ENCODE measurements at regions not wholly inside any gene's neighbourhood (a gene's known extent, or its start where the extent isn't known, plus 50 kb on each side); places are given as distances from the start of the nearest gene placed in this dataset.

DNA sequence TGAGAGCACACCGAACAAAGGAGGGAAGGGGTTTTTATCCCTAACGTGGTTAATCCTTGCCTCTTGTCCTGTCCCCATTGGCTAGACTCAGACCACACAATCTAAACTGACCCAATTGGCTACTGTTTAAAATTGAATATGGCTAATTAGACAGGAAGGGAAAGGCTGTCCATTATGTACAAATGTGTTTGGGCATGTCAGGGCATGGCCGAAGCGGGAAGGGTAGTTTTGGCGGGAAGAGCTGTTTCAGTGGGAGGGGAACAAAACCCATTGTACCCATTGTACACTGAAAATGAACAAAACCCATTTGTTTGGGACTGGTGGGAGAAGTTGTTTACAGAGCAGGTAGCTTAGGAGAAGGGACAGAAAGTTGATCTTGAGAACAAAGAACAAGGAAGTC is 330.9 kb upstream of the POU1F1 start:
- Histone ChIP-seq H3K27me3 (no peaks in the 10 kb centered on the region), H3K27ac (no peak overlapping the region), H3K4me3 (no peak overlapping the region), H3K36me3 (no peaks in the 10 kb centered on the region), H3K4me1 (no peaks in the 10 kb centered on the region), H3K9me3 (no peaks in the 10 kb centered on the region)
- intact Hi-C loops (cut with DNase I) = no loop called here
- no peak for TF ChIP-seq CTCF (IDR thresholded peaks at IDR 0.05)
- no peak for DNase-seq (ENCODE audit: low spot score in 2 of 2)

DNA sequence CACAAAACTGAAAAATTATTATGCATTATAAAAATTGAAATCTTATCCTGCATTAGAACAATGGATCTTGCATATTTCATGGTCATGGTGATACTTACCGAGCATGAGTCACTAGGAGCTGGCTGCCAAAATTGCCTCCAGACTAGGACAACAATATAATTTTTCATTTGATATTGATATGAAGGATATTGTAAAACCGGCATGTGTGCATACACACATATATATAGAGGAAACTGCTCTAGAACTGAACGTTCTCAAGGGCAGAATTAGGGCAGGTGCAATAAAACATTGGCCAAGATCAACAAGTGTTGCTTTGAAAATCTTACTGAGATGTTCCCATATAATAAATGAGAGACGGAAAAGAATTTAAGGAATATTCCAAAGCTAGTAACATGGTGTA is 319.4 kb upstream of the POU1F1 start:
- Histone ChIP-seq H3K27ac (no peak overlapping the region), H3K4me3 (no peak overlapping the region), H3K4me1 (no peaks in the 10 kb centered on the region), H3K27me3 (no peaks in the 10 kb centered on the region), H3K9me3 (peaks cover 0 to 5% of the 10 kb centered on the region in 2 donors), H3K36me3 (no peaks in the 10 kb centered on the region)
- intact Hi-C loops (cut with DNase I) = no loop called here
- TF ChIP-seq CTCF (IDR thresholded peaks at IDR 0.05) = no peak
- no peak for DNase-seq (ENCODE audit: low spot score in 2 of 2)

DNA sequence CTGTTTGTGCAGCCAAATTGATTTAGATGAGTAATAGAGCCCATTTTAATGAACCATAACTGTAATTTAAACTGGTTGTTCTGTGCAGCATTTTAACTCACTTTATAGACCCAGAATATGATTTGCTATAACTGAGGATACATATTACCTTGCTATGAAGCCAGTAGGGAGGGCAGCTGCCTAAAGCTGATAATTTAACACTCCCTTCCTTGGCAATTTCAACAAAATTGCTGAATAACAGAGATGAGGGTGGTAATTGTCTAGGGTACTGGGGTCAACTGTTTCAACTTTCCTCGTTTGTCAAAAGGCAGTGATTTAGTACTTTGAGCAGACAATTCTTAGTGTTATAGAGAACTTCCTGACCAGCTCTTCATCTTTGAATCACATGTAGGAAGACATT is 304.9 kb upstream of the POU1F1 start:
- no peaks in the 10 kb centered on the region for H3K36me3 ChIP-seq
- no peaks in the 10 kb centered on the region for H3K27me3 ChIP-seq
- no peak overlapping the region for H3K27ac ChIP-seq
- no peak for TF ChIP-seq CTCF (IDR thresholded peaks at IDR 0.05)
- no peaks in the 10 kb centered on the region for H3K9me3 ChIP-seq
- no peaks in the 10 kb centered on the region for H3K4me1 ChIP-seq
- no peak for DNase-seq (ENCODE audit: low spot score in 2 of 2)
- no peak overlapping the region for H3K4me3 ChIP-seq
- intact Hi-C loops (cut with DNase I) = no loop called here

GRCh38 chr3:87576752-87577151 is 300.4 kb upstream of the POU1F1 start:
- DNase-seq (ENCODE audit: low spot score in 2 of 2) = no peak
- intact Hi-C loops (cut with DNase I) = no loop called here

GRCh38 chr3:87575550-87575949 is 299.2 kb upstream of the POU1F1 start:
- TF ChIP-seq CTCF (IDR thresholded peaks at IDR 0.05) = no peak
- no peaks in the 10 kb centered on the region for H3K36me3 ChIP-seq
- H3K9me3 ChIP-seq = no peaks in the 10 kb centered on the region
- no peak overlapping the region for H3K4me3 ChIP-seq
- H3K27me3 ChIP-seq = no peaks in the 10 kb centered on the region
- no peaks in the 10 kb centered on the region for H3K4me1 ChIP-seq
- no peak for DNase-seq (ENCODE audit: low spot score in 2 of 2)
- H3K27ac ChIP-seq = no peak overlapping the region
- intact Hi-C loops (cut with DNase I) = no loop called here

More at GRCh38 chr3:87576752-87577151, 300.4 kb upstream of the POU1F1 start:
- H3K4me3 ChIP-seq = no peak overlapping the region
- no peaks in the 10 kb centered on the region for H3K36me3 ChIP-seq
- no peaks in the 10 kb centered on the region for H3K9me3 ChIP-seq
- no peaks in the 10 kb centered on the region for H3K27me3 ChIP-seq
- no peak for TF ChIP-seq CTCF (IDR thresholded peaks at IDR 0.05)
- no peaks in the 10 kb centered on the region for H3K4me1 ChIP-seq
- no peak overlapping the region for H3K27ac ChIP-seq

- no peaks in the 10 kb centered on the region for H3K36me3 ChIP-seq
- intact Hi-C loops (cut with DNase I) = no loop called here
- no peaks in the 10 kb centered on the region for H3K9me3 ChIP-seq
- H3K27me3 ChIP-seq = no peaks in the 10 kb centered on the region
- DNase-seq (ENCODE audit: low spot score in 2 of 2) = no peak
- no peak for TF ChIP-seq CTCF (IDR thresholded peaks at IDR 0.05)
- H3K4me1 ChIP-seq = no peaks in the 10 kb centered on the region
- H3K27ac ChIP-seq = no peak overlapping the region
- H3K4me3 ChIP-seq = no peak overlapping the region
Measured at GRCh38 chr3:87568331-87568730, 291.9 kb upstream of the POU1F1 start.
